Stimulated activated CD4-positive, alpha-beta T cell treated with anti-CD3 and anti-CD28 coated beads, Interleukin-12 subunit alpha, Interleukin-12 subunit beta, amount 100 ng/mL, for 24 hours (primary cell): ENCODE measurements at regions not wholly inside any gene's neighbourhood (a gene's known extent, or its start where the extent isn't known, plus 50 kb on each side); places are given as distances from the start of the nearest gene placed in this dataset.

Experiments used
- DNase-seq, 2 experiments: peaks; one replicate each; pipeline ENCODE4 v3.0.0-alpha.2; 2020; ENCODE audit warnings: low read depth in 2 of 2

- no peak for DNase-seq
Observed at GRCh38 chr5:173741729-173742431, 125.4 kb upstream of the BOD1 start.

DNA sequence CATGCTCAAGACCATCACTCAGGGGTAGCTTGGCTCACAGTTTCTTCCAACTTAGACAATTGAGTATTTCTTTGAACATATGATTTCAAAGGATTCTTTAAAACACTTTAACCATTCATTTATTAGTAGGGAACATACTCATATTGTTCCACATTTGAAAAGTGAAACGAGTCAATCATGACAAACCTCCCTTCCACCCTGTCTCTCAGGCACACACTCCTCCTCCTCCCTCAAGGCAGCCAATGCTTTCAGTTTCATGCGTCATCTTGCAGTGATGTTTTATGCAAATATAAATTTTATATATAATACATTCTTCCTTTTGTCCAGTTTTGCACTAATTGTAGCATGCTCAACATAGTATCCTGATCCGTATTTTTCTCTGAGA is 126.0 kb upstream of the BOD1 start:
- DNase-seq, result no peak

- no peak for DNase-seq
Observed at GRCh38 chr5:173743641-173744343, 127.3 kb upstream of the BOD1 start.

DNA sequence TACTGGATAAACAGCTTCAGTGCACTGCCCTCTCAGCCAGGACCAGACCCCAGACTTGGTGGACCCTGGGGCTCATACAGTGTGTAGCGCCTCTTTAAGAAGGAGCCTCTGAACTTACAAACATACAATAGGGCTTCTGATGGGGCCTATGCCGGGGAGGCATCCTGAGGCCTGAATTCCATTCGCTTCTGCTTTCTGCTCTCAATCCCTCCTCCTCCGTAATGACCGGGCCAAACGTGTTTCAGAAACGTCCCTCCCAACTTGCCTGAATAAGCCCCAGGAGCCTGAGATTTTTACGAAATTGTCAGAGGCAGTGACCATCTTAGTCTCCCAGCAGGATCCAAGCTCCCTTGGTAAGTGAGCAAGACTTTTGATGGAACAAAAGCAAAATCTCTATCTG is 128.1 kb upstream of the BOD1 start:
- no peak for DNase-seq

DNA sequence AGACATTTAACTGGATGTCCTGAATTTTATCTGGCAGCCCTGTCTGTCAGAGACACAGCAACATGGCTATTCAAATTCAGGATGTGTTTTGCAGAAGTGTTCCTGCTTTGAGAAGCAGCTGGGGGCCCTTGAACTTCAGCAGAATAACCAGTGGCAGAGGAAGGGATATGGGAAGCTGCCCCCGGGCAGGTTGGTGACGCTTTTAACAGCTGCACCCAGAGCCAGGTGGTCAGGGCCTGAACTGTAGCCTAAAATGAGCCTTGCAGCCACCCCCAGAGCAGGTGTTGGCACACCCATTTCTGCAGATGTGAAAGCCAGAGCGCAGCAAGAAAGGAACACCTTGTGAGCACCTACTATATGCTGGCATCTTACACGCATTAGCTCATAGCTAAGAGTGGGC is 128.7 kb upstream of the BOD1 start:
- no peak for DNase-seq

DNA sequence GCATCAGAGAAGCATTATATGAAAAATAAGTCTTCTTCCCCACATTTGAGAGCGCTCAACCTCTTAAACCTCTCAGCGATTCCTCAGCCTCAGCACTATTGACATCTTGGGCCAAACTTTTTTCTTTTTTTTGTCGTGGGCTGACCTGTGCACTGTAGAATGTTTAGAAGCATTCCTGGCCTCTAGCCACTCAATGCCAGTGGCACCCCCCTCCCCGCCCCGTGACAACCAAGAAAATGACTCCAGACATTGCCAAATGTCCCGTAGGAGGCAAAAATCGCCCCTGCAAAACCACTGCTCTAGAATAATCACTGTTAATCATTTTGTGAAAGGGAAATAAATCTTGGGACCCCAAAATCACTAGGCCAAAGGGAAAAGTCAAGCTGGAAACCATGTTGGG is 129.1 kb upstream of the BOD1 start:
- no peak for DNase-seq

DNA sequence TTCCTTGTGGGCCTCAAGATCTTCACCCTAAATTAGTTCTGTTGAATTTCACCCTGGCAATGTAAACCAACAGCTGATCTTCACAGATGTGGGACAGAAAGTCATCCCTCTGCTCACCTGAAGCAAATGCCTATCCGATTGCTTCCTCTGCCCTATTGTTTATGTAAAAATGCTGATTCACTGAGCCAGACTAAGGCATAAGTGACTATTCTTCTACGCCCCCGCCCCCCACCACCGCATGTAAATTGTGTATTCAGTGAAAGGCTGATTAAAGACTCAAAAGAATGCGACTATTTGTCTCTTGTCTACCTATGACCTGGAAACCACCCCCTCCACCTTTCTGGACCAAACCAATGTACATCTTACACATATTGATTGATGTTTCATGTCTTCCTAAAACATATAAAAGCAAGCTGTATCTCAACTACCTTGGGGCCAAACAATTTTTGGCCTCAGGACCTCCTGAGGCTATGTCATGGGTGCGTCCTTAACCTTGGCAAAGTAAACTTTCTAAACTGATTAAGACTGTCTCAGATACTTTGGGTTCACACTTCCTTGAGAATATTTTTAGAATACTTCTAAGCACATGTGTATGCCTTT is 129.7 kb upstream of the BOD1 start:
- DNase-seq, result no peak

GRCh38 chr5:173747876-173748275 is 131.4 kb upstream of the BOD1 start:
- DNase-seq, result no peak

- DNase-seq, result no peak
Observed at GRCh38 chr5:173750538-173751265, 134.3 kb upstream of the BOD1 start.

DNA sequence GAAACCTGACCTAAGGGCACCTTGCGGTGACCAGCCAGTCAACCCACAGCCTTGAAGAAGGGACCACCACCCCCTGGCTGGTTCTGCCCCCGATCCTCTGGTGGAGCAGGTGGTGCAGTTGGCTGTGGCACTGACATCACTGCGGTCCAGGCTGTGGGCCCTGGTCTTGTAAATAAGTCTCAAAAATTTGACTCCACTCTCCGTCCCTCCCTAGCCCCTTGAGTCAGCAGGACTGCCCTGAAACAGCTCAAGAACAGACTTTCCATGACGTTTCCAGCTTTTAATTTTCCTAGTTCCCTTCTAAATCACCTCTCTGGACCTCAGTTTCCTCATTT is 134.8 kb upstream of the BOD1 start:
- no peak for DNase-seq

DNA sequence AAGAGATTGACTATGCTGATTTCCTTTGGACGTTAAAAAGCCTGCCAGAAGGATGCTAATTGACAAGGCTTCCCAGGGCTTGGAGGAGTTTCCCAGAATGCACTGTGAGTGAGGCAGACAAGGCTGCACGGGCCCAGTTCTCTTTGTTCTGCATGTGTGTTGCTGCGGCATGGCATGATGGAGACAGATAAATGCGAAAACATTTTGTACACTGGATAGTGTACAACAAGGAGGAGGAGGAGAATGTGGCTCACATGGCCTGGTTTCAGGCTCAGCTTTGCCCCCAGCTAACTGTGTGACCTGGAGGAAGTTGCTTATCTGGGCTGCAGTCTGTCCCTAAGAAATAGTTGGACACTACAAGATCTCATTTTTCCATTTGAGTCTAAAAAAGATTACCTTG is 135.5 kb upstream of the CPEB4 start:
- DNase-seq, result no peak

GRCh38 chr5:173753307-173754168 is 134.6 kb upstream of the CPEB4 start:
- DNase-seq, result no peak

GRCh38 chr5:173755319-173755718 is 132.8 kb upstream of the CPEB4 start:
- no peak for DNase-seq

GRCh38 chr5:173757403-173758209 is 130.5 kb upstream of the CPEB4 start:
- DNase-seq, result no peak

GRCh38 chr5:173758676-173759075 is 129.5 kb upstream of the CPEB4 start:
- no peak for DNase-seq

GRCh38 chr5:173759691-173760090 is 128.5 kb upstream of the CPEB4 start:
- DNase-seq, result no peak

- no peak for DNase-seq
Observed at GRCh38 chr5:173760461-173761177, 127.5 kb upstream of the CPEB4 start.

DNA sequence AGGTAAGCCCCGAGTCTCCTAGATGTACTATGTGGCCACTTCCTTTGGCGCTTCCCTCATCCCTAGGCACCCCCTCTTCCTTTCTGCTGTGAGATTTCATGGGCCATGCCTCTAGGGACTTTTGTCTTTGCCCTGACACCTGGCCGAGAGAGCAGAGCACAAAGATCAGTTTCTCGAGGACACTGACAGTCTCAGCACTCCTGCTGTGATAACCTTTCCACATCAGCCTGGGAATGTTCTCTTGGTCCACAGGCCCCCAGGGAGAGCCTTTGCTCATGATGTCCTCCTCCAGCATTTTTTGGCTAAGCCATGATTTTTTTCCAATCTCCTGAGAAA is 127.0 kb upstream of the CPEB4 start:
- no peak for DNase-seq

DNA sequence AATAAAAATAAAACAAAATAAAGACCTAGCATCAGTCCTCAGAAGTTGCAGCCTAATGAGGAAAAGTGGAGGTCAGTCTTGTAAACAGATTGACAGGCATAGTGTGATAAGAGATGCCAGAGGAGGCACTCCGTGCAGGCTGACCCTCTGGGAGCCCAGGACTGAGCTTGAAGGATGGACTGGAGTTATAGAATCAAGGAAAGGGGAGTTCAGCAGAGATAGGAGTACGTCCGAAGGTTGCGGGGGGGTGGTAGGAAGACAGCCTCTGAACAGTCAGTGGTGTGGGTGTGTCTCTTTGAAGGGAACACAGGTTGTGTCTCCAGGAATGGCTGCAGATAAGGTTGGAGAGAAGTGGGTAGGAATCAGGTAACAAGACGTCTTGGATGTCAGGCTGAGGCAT is 126.1 kb upstream of the CPEB4 start:
- DNase-seq, result no peak

DNA sequence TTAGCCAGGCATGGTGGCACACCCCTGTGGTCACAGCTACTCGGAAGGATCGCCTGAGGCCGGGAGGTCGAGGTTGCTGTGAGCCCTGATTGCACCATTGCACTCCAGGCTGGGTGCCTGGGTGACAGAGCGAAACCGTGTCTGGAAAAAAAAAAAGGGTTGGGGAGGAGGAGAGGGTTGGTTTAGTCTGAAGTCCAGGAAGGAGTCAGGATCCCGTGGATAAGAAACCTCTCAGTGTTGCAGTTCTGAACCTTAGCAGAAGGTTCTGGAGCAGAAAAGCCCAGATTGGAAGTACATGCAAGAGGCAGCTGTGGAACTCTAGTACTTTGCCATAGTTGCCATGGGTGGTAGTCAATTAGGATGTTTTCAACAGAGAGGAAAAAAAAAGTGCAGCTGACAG is 125.2 kb upstream of the CPEB4 start:
- no peak for DNase-seq
